GM18526 (cell line): ENCODE measurements at regions not wholly inside any gene's neighbourhood (a gene's known extent, or its start where the extent isn't known, plus 50 kb on each side); places are given as distances from the start of the nearest gene placed in this dataset.

Source experiments
- POLR2A ChIP-seq: IDR thresholded peaks from 3 replicates; pipeline ENCODE4 v1.6.1; 2011; ENCODE audit not compliant: insufficient read length; ENCODE audit errors: extremely low read depth

DNA sequence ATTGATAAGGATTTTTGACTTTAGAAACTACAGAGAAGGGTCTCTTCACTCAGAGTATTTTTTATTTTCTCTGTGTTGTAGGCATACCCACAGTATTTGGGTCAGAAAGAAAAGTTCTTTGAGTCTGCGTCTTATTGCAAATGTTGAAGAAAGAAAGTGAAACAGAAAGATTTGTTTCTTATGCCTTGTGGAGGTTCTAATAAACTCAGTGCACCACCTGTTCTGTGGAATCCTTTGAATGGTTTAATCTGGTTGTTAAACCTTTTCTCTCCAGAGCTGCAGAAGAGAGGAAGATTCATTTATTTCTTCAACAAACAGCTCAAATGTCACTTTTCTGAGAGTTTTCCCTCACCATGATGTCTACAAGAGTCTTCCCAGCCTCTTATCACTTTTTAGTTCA is 146.6 kb upstream of the PLEKHG7 start:
- no peak for TF ChIP-seq POLR2A

GRCh38 chr12:92554158-92555073 is 148.4 kb upstream of the PLEKHG7 start:
- TF ChIP-seq POLR2A = no peak

GRCh38 chr12:92553389-92553788 is 149.4 kb upstream of the PLEKHG7 start:
- TF ChIP-seq POLR2A = no peak

DNA sequence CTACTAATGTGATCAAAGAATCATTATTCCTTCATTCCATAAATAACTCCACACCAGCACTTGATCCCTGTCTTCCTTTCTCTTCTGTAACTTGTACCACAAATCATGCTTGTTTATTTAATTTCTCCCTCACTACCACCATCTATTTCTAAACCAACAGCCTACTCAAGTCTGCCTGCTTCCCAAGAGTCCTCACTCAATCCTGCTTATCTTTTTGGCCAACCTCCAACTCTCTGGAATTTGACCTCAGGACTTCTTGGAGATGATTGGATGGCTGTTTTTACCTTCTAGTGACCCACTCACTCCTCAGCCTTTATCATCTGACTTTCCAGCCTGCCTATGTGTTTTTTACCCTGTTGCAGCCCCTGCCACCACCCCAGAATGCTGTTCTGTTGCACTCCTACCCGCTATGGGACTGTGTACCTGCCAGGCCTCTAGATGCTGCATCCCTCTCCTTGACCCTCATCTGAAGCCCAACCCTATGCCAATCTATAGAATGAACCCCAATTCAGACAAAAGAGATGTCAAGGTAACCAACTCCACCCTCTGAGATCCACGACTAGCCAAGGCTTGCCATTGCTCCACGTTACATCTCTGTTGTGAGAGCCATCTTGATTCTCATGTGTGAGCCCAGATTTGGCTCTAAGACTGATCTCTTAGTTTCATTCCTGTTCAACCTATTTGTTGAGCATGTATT is 150.2 kb upstream of the PLEKHG7 start:
- TF ChIP-seq POLR2A = no peak

- no peak for TF ChIP-seq POLR2A
Measured at GRCh38 chr12:92551853-92552397, 150.9 kb upstream of the PLEKHG7 start.

GRCh38 chr12:92551210-92551609 is 151.6 kb upstream of the PLEKHG7 start:
- TF ChIP-seq POLR2A = no peak

DNA sequence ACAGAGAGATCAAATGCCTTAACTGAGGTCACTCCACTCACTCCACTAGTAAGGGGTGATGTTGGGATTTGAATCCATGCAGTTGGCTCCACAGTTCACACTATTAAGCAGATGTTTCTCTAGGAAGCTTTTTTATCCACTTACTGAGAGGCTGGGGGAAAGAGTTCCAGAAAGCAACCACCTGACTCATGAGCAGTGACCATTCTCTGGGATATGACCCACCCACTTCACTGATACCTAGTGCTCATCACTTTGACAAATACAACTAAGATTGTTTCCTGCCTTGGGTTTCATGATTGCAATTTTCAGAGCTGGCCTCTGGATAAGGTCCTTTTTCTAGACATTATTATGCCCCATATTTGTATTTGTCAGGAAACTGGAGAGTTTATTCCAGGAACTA is 152.1 kb upstream of the PLEKHG7 start:
- no peak for TF ChIP-seq POLR2A

DNA sequence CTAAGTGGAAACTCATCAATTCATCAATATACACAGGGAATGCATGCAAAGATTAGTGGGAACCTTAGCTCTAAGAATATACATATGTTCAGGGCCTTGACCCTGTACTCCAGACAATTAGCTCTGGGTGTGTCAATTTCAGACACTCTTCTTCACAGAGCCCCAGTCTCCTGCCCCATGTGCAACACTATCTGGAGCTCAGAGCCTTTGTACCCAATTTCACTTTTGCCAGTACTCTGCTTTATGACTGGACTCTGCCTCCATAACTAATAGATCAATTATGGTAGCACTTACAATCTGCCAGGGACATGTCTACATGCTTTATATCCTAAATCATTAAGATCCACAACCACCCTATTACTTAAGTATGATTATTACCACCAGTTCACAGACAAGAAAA is 152.5 kb upstream of the PLEKHG7 start:
- no peak for TF ChIP-seq POLR2A

DNA sequence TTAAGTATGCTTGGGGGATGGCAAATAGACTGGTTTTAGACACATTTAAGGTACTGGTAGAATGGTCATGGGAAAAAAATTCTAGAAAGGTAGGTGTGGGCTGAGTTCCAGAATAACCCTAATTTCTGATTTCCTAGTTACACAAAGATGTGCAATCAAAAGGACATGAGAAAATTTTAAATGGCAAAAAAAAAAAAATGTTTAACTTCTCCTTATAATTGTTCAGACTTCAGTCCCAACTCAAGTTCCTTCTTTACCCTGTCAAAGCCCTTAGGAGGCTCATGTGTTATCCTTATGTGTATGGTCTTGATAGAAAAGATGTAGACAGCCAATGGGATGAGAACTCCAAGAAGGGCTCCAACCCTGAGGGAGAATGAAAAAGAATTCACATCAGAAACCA is 153.3 kb upstream of the PLEKHG7 start:
- no peak for TF ChIP-seq POLR2A

DNA sequence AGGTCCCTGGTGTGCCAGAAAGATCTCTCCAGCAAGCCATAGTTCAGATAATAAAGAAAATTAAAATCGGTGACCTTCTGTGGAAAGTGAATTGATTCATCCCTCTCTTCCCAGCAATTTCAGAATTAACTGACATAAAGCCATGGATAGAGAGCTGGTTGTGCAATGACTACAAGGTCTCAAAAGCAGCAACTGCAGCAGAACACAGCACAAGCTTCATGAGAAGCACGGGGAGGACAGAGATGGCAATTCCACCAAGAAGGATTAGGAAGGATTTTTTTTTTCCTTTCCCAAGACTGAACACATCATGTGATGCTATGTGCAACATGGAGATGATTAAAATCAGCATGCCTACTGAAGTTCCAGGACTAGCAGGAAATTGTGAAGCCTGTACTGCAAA is 154.9 kb upstream of the PLEKHG7 start:
- TF ChIP-seq POLR2A = no peak

GRCh38 chr12:92547420-92547819 is 155.4 kb upstream of the PLEKHG7 start:
- no peak for TF ChIP-seq POLR2A

GRCh38 chr12:92546635-92547348 is 156.0 kb upstream of the PLEKHG7 start:
- TF ChIP-seq POLR2A = no peak

DNA sequence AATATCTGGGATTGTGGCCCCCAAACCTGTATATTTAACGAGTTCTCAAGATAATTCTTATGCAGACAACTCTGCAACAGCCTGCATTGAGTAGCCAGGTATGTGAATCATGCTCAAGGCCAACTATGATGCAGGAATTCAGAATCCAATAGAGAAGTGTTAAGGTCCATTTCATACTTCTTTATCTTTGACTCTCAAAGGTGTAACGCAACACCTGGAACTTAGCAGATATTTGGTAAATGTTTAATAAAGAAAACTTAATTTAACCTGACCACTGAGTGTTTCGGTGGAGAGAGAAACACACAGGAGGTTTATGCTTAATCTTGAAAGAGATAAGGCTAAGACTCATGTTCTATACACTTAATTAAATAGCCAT is 156.5 kb upstream of the PLEKHG7 start:
- no peak for TF ChIP-seq POLR2A

DNA sequence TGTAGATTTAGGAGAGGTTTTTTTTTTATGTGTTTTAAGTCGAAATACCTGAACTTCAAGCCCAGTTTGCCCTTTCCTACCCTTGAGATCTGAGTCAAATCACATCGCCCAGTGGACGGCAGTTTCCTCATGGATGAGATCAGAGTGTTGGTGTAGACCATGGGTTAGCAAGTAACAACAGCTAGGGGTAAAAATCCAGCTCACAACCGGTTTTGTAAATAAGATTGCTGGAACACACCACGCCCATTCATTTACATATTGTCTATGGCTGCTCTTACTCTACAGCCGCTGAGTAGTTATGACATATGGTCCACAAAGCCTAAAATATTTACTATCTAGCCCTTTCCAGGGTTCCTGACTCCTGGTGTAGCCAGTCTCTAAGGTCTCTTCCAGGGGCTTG is 158.5 kb upstream of the PLEKHG7 start:
- no peak for TF ChIP-seq POLR2A

GRCh38 chr12:92543840-92544239 is 158.9 kb upstream of the PLEKHG7 start:
- no peak for TF ChIP-seq POLR2A
